BJ (cell line): ENCODE measurements at regions not wholly inside any gene's neighbourhood (a gene's known extent, or its start where the extent isn't known, plus 50 kb on each side); places are given as distances from the start of the nearest gene placed in this dataset.
A peak's percentile ranks its signal among the peaks of the same experiment; 100 is the strongest.

Experiments
- CTCF ChIA-PET: fragments of 350-600 bp; formaldehyde crosslinking; extraction: SDS; loops from one replicate; lab custom pipeline; 2021; ENCODE audit warnings: antibody characterized with exemption, inconsistent platforms; lab: Yijun Ruan, JAX
- POLR2A ChIA-PET: fragments of 300-600 bp; sonication (Branson Sonifier 250); formaldehyde crosslinking; extraction: SDS; loops from one replicate; lab custom pipeline; 2021; ENCODE audit warnings: antibody characterized with exemption; lab: Charles Lee
- DNase-seq: peaks from one replicate; pipeline ENCODE4 v3.0.0-alpha.2; 2011; ENCODE audit warnings: low read depth
- H3K27me3 ChIP-seq: 2 replicates; pipeline ENCODE4 v1.6.0; 2011; ENCODE audit warnings: low read length; ENCODE audit not compliant: control insufficient read depth, insufficient read depth
- H3K36me3 ChIP-seq: 2 replicates; pipeline ENCODE4 v1.5.1; 2011; ENCODE audit warnings: low read length; ENCODE audit not compliant: control insufficient read depth, insufficient read depth
- H3K4me3 ChIP-seq: 2 replicates; pipeline ENCODE4 v1.5.1; 2011; ENCODE audit warnings: low read depth, mild to moderate bottlenecking, control low read depth, low read length
- TF ChIP-seq, protein P1 (sequence below): IDR thresholded peaks from 2 replicates; pipeline ENCODE4 v1.5.1; 2011; ENCODE audit warnings: low read depth, mild to moderate bottlenecking, control low read depth, inconsistent platforms, low read length, moderate library complexity; ENCODE audit not compliant: insufficient read depth

DNA sequence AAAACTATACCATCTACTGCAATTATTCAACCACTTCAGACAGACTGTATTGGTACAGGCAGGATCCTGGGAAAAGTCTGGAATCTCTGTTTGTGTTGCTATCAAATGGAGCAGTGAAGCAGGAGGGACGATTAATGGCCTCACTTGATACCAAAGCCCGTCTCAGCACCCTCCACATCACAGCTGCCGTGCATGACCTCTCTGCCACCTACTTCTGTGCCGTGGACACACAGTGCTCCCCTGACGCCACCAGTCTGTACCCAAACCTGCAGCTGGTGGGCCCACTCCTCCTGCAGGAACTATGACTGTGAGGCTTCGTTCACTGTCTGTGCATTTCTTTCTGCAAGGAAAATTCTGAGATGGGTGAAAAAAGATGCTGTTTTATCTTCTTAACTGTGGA, 284.7 kb downstream of the DAD1 start:
- TF ChIP-seq, protein P1, sequence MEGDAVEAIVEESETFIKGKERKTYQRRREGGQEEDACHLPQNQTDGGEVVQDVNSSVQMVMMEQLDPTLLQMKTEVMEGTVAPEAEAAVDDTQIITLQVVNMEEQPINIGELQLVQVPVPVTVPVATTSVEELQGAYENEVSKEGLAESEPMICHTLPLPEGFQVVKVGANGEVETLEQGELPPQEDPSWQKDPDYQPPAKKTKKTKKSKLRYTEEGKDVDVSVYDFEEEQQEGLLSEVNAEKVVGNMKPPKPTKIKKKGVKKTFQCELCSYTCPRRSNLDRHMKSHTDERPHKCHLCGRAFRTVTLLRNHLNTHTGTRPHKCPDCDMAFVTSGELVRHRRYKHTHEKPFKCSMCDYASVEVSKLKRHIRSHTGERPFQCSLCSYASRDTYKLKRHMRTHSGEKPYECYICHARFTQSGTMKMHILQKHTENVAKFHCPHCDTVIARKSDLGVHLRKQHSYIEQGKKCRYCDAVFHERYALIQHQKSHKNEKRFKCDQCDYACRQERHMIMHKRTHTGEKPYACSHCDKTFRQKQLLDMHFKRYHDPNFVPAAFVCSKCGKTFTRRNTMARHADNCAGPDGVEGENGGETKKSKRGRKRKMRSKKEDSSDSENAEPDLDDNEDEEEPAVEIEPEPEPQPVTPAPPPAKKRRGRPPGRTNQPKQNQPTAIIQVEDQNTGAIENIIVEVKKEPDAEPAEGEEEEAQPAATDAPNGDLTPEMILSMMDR: no peak
- DNase-seq: no peak
- Histone ChIP-seq H3K4me3 (no peak overlapping the region), H3K36me3 (no peaks in the 10 kb centered on the region), H3K27me3 (peaks cover 5% of the 10 kb centered on the region; the same call in 1 of the 2 replicates)
- ChIA-PET POLR2A (no interaction called here), CTCF (interaction anchor here (0.6 kb wide), 4 partner anchors 11 to 1455 kb away, joined by 3 to 5 read pairs (median 3); no protein-coding TSS in a partner anchor)

DNA sequence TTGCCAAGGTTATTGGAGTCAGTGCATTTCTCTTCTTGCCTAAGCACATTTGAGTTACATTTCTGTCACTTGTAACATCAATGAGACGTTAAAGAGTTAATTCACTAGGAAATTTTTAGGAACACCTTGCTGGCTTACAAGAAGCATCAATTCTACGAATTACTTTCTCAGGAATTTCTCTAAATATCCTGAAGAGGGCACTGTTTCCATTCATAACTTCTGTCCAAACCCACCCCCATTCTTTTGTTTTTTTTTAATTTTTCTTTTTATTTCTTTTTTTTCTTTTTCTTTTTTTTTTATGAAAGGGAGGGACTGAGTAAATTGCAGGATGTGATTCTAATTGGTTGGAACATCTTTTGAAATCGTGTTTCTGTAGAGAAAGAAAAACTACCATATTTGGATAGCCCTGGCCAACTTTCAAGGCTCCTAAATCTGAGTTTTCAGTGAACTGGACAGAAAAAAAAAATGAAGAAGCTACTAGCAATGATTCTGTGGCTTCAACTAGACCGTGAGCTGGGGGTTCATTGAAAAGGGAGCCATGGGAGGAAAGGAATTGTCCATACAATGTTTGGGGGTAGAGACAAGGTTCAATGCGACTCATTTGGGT, 285.3 kb downstream of the DAD1 start:
- H3K4me3 ChIP-seq: no peak overlapping the region
- no peak for DNase-seq
- TF ChIP-seq, protein P1: peak; percentile 47
- CTCF ChIA-PET: interaction anchor here (0.6 kb wide), 4 partner anchors 10 to 1456 kb away, joined by 3 to 5 read pairs (median 3); no protein-coding TSS in a partner anchor
- POLR2A ChIA-PET: no interaction called here
- no peaks in the 10 kb centered on the region for H3K36me3 ChIP-seq
- peaks cover 5% of the 10 kb centered on the region; the same call in 1 of the 2 replicates for H3K27me3 ChIP-seq

DNA sequence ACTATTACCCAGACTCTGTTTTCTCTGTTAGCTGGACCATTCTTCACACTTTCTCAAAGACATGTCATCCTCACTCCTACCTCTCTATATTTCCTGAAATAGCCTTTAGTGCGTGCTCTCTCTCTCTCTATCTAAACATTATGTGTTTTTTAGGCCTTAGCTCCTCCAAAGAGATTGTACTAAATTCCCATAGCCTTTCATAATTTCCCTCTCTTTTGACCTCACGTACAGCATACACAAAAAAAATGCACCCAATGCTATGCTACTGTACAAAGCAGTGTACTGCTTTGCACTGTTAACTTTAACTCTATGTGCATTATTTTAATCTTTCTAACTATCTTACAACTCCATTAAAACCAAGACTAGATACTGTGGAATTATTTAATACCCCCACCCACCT, 288.4 kb downstream of the DAD1 start:
- H3K36me3 ChIP-seq: no peaks in the 10 kb centered on the region
- TF ChIP-seq, protein P1: no peak
- H3K4me3 ChIP-seq: no peak overlapping the region
- CTCF ChIA-PET: interaction anchor here (1.1 to 1.3 kb wide), 2 partner anchors 19 to 23 kb away, joined by 3 to 5 read pairs; no protein-coding TSS in a partner anchor
- no peak for DNase-seq
- POLR2A ChIA-PET: no interaction called here
- H3K27me3 ChIP-seq: peaks cover 11% of the 10 kb centered on the region

DNA sequence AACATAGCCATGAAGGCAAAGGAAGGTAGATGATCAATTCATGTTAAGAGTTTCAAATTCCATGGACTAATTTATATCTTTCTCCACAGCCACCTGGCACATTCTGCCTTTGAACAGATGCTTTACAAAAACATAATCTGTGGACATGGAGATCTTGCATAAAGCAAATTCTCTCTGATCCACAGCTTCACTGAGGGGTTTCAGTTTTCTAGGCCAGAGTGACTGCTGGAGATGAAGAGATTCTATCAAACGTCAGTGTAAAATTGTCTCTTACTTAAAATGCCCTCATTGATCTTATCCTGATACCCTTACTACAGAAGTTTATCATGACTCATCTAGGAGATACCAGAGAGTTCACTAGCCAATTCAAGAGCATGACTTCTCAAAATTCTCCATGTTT, 291.6 kb downstream of the DAD1 start:
- no peak overlapping the region for H3K4me3 ChIP-seq
- H3K36me3 ChIP-seq: no peaks in the 10 kb centered on the region
- POLR2A ChIA-PET: no interaction called here
- DNase-seq: no peak
- CTCF ChIA-PET: interaction anchor here (0.6 to 1.5 kb wide), 5 partner anchors 10 to 593 kb away, joined by 3 read pairs; no protein-coding TSS in a partner anchor
- H3K27me3 ChIP-seq: peaks cover 11% of the 10 kb centered on the region
- TF ChIP-seq, protein P1: no peak

DNA sequence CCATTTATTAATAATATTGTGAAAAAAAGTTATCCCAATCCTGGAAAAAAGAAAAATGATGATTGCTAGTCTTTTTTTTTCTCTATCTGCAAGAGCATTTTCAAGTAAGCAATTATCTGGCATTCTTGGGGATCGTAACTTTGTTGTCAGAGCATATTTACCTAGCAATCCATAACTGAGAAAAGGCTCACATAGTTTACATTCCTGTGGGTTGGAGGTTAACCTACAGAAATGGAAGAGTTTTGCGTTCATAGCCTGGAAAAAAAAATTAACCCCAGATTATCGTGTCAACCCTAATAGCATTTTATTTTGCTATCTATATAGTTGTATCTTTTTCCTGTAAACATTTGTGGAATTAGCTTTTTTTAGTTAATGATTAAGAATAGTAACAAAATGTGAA, 292.3 kb downstream of the DAD1 start:
- Histone ChIP-seq H3K36me3 (no peaks in the 10 kb centered on the region), H3K27me3 (peaks cover 11% of the 10 kb centered on the region), H3K4me3 (no peak overlapping the region)
- TF ChIP-seq, protein P1: no peak
- ChIA-PET POLR2A (no interaction called here), CTCF (interaction anchor here (0.5 to 1.5 kb wide), 4 partner anchors 19 to 183 kb away, joined by 3 to 4 read pairs (median 3); no protein-coding TSS in a partner anchor)
- DNase-seq: peak; percentile 47
